PC-3 (cell line): ENCODE measurements at regions not wholly inside any gene's neighbourhood (a gene's known extent, or its start where the extent isn't known, plus 50 kb on each side); places are given as distances from the start of the nearest gene placed in this dataset.

Experiments
- EZH2 ChIP-seq: fragments of 300-600 bp; sonication (generic); IDR thresholded peaks from one replicate; pipeline ENCODE4 v1.6.1; 2017; ENCODE audit warnings: antibody characterized with exemption, mild to moderate bottlenecking, low read length; ENCODE audit not compliant: unreplicated experiment
- EZH2phosphoT487 ChIP-seq: fragments of 300-600 bp; sonication (generic); IDR thresholded peaks from 2 replicates; pipeline ENCODE4 v1.6.1; 2018; ENCODE audit warnings: mild to moderate bottlenecking, antibody characterized with exemption, low read length, borderline replicate concordance
- TF ChIP-seq, protein P1 (sequence below): fragments of 300-600 bp; sonication (generic); conservative IDR thresholded peaks from 2 replicates; pipeline ENCODE4 v1.5.1; 2017; ENCODE audit warnings: antibody characterized with exemption, low read depth, mild to moderate bottlenecking, low read length

DNA sequence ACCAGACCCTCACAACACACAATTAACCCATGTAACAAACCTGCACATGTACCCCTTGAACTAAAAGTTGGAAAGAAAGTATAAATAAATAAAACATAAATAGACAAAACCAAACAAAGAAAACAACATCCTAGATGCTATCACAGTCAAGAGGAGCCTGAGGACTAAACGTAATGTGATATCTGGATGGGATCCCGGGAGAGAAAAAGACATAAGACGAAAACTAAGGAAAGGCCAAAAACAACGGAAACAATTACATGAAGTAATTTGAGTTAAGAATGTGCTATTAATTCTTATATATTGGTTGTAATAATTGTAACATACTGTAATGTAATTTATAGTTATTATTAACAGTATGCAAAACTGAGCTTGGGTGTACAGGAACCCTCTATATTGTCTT lies 793.9 kb downstream of the SEMA5A start:
- TF ChIP-seq, protein P1, sequence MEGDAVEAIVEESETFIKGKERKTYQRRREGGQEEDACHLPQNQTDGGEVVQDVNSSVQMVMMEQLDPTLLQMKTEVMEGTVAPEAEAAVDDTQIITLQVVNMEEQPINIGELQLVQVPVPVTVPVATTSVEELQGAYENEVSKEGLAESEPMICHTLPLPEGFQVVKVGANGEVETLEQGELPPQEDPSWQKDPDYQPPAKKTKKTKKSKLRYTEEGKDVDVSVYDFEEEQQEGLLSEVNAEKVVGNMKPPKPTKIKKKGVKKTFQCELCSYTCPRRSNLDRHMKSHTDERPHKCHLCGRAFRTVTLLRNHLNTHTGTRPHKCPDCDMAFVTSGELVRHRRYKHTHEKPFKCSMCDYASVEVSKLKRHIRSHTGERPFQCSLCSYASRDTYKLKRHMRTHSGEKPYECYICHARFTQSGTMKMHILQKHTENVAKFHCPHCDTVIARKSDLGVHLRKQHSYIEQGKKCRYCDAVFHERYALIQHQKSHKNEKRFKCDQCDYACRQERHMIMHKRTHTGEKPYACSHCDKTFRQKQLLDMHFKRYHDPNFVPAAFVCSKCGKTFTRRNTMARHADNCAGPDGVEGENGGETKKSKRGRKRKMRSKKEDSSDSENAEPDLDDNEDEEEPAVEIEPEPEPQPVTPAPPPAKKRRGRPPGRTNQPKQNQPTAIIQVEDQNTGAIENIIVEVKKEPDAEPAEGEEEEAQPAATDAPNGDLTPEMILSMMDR = no peak
- TF ChIP-seq EZH2 = no peak
- TF ChIP-seq EZH2phosphoT487 = no peak
